A673 (cell line): ENCODE measurements at regions not wholly inside any gene's neighbourhood (a gene's known extent, or its start where the extent isn't known, plus 50 kb on each side); places are given as distances from the start of the nearest gene placed in this dataset.

Source experiments
- BruUV-seq: library from RNA; stranded (reverse); fragments of 400-500 nt; replicated peaks from 2 replicates; lab custom pipeline; 2021; lab: Mats Ljungman, UMichigan
- CTCF ChIA-PET: fragments of 300-600 bp; sonication (Branson Sonifier 250); formaldehyde crosslinking; loops from one replicate; lab custom pipeline; 2022; ENCODE audit warnings: antibody characterized with exemption; lab: Charles Lee
- POLR2A ChIA-PET: fragments of 300-600 bp; sonication (Branson Sonifier 250); formaldehyde crosslinking; loops from one replicate; lab custom pipeline; 2022; ENCODE audit warnings: antibody characterized with exemption; ENCODE audit not compliant: low non-redundant PET; lab: Charles Lee
- DNase-seq: peaks from one replicate; pipeline ENCODE4 v3.0.0-alpha.2; 2015; ENCODE audit warnings: low spot score
- H3K27ac ChIP-seq: fragments of 200-600 bp; sonication (generic); 2 replicates; pipeline ENCODE4 v1.5.1; 2016; ENCODE audit warnings: mixed run types, low read depth, mild to moderate bottlenecking, mixed read lengths, antibody characterized with exemption, low read length; ENCODE audit not compliant: poor library complexity, severe bottlenecking
- H3K27me3 ChIP-seq: fragments of 200-600 bp; sonication (generic); replicated peaks from 2 replicates; pipeline ENCODE4 v1.6.1; 2017; ENCODE audit warnings: mixed run types, low read depth, mild to moderate bottlenecking, mixed read lengths, antibody characterized with exemption, low read length; ENCODE audit not compliant: insufficient read depth, poor library complexity
- H3K36me3 ChIP-seq: fragments of 200-600 bp; sonication (generic); 2 replicates; pipeline ENCODE4 v1.6.1; 2016; ENCODE audit warnings: mixed run types, mild to moderate bottlenecking, mixed read lengths, antibody characterized with exemption, low read length; ENCODE audit not compliant: insufficient read depth, poor library complexity, severe bottlenecking
- H3K4me1 ChIP-seq: fragments of 200-600 bp; sonication (generic); 2 replicates; pipeline ENCODE4 v1.6.1; 2017; ENCODE audit warnings: mixed run types, mild to moderate bottlenecking, mixed read lengths, antibody characterized with exemption, low read length; ENCODE audit not compliant: insufficient read depth, poor library complexity, severe bottlenecking
- H3K4me3 ChIP-seq: fragments of 200-600 bp; sonication (generic); 2 replicates; pipeline ENCODE4 v1.5.1; 2016; ENCODE audit warnings: low read depth, mixed run types, mild to moderate bottlenecking, mixed read lengths, low read length; ENCODE audit not compliant: poor library complexity, severe bottlenecking
- H3K9me3 ChIP-seq: fragments of 200-600 bp; sonication (generic); 2 replicates; pipeline ENCODE4 v1.6.1; 2016; ENCODE audit warnings: mixed run types, low read depth, mild to moderate bottlenecking, mixed read lengths, antibody characterized with exemption, low read length; ENCODE audit not compliant: poor library complexity, severe bottlenecking
- CTCF ChIP-seq: fragments of 300-800, 200-600 bp; sonication (generic); conservative IDR thresholded peaks from 2 replicates; pipeline ENCODE4 v1.5.1; 2017; ENCODE audit warnings: low read depth, mild to moderate bottlenecking, antibody characterized with exemption, low read length, moderate library complexity, mixed read lengths
- EZH2 ChIP-seq: fragments of 200-600 bp; sonication (generic); IDR thresholded peaks from 2 replicates; pipeline ENCODE4 v1.6.1; 2017; ENCODE audit warnings: borderline replicate concordance, low read depth, mild to moderate bottlenecking, mixed read lengths, antibody characterized with exemption, low read length; ENCODE audit not compliant: poor library complexity, severe bottlenecking
- intact Hi-C: fragments of 100-400 bp; cut with micrococcal nuclease; formaldehyde crosslinking; loops from one replicate; pipeline ENCODE4 v1.10.0; 2022; ENCODE audit not compliant: unreplicated experiment

DNA sequence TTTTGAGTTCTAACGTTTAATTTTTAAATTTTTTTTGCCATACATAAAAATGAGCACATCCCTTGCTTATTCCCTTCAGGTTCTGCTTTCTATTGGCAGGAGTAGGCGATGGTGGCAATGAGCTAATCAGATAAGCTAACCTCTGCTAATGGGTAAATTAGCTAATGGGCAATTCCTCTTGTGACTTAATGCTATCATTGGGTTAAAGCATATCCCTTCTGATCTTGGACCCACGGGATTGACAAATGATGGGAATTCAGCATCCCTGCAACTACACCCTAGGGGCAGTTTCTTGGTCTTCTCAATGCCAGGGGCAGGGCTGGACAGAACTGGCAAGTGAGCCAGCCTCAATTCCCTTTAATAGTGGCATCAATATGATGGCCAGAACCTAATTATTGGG lies 70.2 kb upstream of the IL12B start:
- no TSS peak for BruUV-seq
- Histone ChIP-seq H3K4me3 (no peak overlapping the region), H3K27ac (no peak overlapping the region), H3K36me3 (no peaks in the 10 kb centered on the region), H3K4me1 (peaks cover 9% of the 10 kb centered on the region), H3K9me3 (no peaks in the 10 kb centered on the region), H3K27me3 (no peaks in the 10 kb centered on the region)
- TF ChIP-seq CTCF (no peak), EZH2 (no peak)
- POLR2A ChIA-PET: interaction anchor here (0.7 kb wide), 1 partner anchor 9 kb away, joined by 3 read pairs; no protein-coding TSS in a partner anchor
- intact Hi-C loops: no loop called here
- CTCF ChIA-PET: no interaction called here
- DNase-seq: no peak

GRCh38 chr5:159402311-159402710 lies 72.0 kb upstream of the IL12B start:
- peaks cover 9% of the 10 kb centered on the region for H3K4me1 ChIP-seq
- no peak for DNase-seq
- intact Hi-C loops: no loop called here
- POLR2A ChIA-PET: no interaction called here
- no peak overlapping the region for H3K4me3 ChIP-seq
- H3K27ac ChIP-seq: no peak overlapping the region
- CTCF ChIA-PET: no interaction called here
- H3K9me3 ChIP-seq: no peaks in the 10 kb centered on the region
- TF ChIP-seq EZH2 (no peak), CTCF (no peak)
- no peaks in the 10 kb centered on the region for H3K27me3 ChIP-seq
- no TSS peak for BruUV-seq
- H3K36me3 ChIP-seq: no peaks in the 10 kb centered on the region

DNA sequence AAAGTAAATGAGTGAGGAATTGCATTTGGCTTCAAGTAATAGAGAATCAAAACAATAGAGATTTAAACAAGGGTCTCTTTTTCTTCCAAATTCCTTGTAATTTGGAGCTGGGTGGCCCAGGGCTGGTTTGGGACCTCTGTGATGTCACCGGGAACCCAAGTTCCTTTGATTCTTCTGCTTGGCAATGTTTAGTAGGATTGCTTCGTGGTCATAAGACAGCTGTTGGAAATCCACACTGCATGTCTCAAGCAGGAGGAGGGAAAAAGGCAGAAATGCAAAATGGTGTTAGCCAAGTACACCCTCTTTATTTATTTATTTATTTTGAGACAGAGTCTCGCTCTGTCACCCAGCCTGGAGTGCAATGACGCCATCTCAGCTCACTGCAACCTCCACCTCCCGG lies 72.6 kb upstream of the IL12B start:
- POLR2A ChIA-PET: no interaction called here
- Histone ChIP-seq H3K4me1 (peaks cover 9% of the 10 kb centered on the region), H3K9me3 (no peaks in the 10 kb centered on the region), H3K27me3 (no peaks in the 10 kb centered on the region), H3K27ac (no peak overlapping the region), H3K36me3 (no peaks in the 10 kb centered on the region), H3K4me3 (no peak overlapping the region)
- BruUV-seq: no TSS peak
- CTCF ChIA-PET: no interaction called here
- no peak for DNase-seq
- intact Hi-C loops: no loop called here
- TF ChIP-seq EZH2 (no peak), CTCF (no peak)
